ENCODE measurements at regions not wholly inside any gene's neighbourhood (a gene's known extent, or its start where the extent isn't known, plus 50 kb on each side); places are given as distances from the start of the nearest gene placed in this dataset.
A peak's percentile ranks its signal among the peaks of the same experiment; 100 is the strongest.
"Not testable (repeated sequence)": the region's sequence is repeated elsewhere in the genome, so short reads cannot be mapped to it uniquely, and the experiment has no call there.

DNA sequence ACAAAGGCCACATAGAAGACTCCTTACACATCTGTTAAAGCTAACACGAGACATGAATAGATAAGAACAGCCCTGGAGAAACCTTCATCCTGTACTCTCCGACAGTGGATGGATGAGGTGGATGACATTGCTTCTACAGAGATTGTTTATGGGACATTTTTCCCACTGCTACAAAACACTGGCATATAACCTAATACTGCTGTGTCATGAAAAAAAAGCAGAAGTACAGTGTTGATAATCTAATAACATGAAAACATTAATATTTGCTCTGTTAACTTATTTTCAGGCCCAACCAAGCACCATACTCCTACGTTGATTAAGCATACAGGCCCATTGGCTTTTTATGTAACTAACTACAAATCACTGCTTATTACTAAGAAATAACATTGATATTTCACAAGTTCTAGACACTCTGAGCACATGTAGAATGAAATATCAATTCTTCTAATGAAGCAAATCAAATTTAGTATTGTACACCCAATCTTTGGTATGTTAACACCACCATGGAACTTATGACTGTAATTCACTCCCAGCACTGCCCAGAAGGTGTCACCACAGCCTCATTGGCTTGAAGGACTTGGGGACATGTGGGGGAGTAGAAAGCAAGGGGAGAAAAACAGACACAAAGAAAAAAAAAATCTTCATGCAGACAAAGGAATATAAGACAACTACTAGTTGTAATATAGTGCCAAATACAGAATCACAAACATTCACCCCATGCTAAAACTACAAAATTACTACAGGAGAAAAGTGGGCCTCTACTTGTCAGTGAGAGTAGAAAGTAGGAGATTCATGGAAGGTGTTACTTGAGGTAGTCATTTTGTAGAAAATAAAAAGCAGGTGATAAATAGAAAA is 330.0 kb upstream of the PMFBP1 start:
- peak; percentile 0 for DNase-seq

- no peak for DNase-seq
These were observed 328.6 kb upstream of the PMFBP1 start for GRCh38 chr16:72500545-72500944.

DNA sequence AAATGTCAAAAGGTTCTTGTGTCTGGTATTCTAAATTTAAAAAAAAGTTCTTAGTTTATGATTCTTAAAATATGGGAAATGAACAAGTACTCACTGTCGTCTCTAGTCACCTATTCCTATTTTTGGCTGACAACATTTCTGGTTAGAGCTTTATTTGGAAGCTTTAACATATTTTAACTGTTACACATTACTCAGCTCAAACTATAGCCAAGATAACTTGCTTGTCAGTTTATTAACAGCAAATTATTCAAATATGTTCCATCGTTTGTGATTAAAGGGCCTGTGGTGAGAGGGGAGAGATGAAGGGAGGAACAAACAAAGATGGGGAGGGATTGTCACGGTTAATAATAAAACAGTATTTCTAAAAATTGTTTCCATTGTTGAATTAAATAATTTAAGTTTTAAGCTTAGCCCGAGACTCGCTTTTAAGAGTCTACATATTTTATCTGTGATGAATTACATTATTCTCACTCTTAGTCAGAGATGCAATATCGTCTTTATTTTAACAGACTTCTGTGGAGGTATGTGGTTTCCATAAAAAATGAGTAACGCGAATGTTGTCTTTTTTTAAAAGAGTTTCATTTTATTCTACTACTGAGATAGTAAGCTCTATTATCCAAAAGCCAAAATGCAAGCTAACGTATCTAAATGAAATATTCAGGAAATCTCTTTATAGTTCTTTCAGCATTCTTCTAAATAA is 321.9 kb upstream of the PMFBP1 start:
- DNase-seq: no peak

DNA sequence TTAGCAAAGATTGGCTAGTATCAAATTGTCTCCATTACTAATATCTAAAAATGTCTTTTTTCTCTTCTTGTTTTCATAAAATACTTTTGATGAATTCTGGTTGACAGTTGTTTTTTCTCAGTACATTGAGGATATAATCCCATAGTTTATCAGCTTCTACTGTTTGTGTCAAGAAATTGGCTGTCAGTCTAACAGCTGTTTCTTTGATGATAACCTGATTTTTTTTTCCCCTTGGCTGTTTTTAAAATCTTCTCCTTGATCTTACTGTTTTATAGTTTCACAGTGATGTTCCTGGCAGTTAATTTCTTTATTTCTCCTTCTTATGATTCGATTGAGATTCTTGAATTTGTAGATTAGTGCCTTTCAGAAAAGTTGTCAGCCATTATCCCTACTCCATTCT is 315.3 kb upstream of the PMFBP1 start:
- no peak for DNase-seq

- no peak for DNase-seq
These were observed 310.7 kb upstream of the PMFBP1 start for GRCh38 chr16:72482695-72483094.

GRCh38 chr16:72481419-72481818 is 309.5 kb upstream of the PMFBP1 start:
- no peak for DNase-seq

- no peak for DNase-seq
These were observed 309.0 kb upstream of the PMFBP1 start for GRCh38 chr16:72480911-72481310.

DNA sequence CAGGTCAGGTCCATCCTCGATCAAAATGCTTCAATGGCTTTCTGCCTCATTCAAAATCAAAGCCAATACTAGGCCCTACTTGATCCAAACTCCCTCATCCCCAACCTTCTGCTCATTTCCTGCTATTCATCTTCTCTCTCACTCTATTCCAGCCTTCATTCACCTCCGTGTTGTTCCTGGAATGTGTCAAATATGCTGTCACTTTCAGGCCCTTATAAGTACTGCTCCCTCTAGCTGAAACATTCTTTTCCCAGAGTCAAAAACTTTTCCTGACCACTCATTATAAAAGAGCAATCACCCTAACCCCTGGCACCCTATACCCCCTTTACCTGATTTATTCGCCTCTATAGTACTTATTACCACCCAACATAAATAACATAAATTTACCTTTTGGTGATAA is 303.7 kb upstream of the PMFBP1 start:
- no peak for DNase-seq

GRCh38 chr16:72474501-72475123 is 302.7 kb upstream of the PMFBP1 start:
- no peak for DNase-seq

- DNase-seq: no peak
These were observed 301.7 kb upstream of the PMFBP1 start for GRCh38 chr16:72473631-72474030.

GRCh38 chr16:72471317-72471924 is 299.5 kb upstream of the PMFBP1 start:
- DNase-seq: no peak

DNA sequence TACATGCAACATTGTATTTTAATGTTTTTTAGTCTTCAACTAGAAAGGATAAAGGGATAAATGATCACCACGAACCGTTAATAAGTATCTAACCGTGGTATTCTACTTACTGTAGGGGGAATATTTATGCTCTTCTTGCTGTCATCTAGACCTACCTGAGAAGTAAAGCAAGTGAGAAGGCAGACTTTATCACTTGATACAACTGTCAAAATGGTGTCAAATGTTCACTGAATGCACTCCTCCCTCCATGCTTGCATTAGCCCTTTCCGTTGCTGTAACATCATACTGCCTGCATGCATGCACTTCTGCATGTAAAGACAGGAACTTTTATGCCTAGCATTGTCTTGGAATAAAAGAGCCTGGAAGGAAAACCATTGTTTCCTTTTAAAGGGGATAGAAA is 298.6 kb upstream of the PMFBP1 start:
- no peak for DNase-seq

DNA sequence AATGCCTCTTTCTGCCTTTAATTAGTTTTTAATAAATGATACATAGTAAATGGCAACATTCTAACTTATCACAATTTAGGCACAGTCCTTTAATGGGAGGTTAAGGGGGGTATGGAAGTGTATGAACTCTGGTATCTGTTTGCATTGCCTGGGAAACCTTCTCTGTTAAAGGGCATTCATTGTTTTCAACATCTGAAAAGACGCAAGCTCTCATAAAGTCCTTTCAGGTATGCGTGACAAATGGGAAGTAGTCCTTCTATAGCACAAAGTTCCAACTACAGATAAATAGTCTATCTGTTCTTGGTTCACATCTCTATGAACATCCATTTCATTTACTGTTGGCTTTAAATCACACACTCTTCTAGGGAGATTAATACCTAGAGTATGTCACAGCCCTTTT is 298.0 kb upstream of the PMFBP1 start:
- DNase-seq: no peak

GRCh38 chr16:72468582-72468981 is 296.6 kb upstream of the PMFBP1 start:
- no peak for DNase-seq

GRCh38 chr16:72467157-72467759 is 295.3 kb upstream of the PMFBP1 start:
- no peak for DNase-seq

DNA sequence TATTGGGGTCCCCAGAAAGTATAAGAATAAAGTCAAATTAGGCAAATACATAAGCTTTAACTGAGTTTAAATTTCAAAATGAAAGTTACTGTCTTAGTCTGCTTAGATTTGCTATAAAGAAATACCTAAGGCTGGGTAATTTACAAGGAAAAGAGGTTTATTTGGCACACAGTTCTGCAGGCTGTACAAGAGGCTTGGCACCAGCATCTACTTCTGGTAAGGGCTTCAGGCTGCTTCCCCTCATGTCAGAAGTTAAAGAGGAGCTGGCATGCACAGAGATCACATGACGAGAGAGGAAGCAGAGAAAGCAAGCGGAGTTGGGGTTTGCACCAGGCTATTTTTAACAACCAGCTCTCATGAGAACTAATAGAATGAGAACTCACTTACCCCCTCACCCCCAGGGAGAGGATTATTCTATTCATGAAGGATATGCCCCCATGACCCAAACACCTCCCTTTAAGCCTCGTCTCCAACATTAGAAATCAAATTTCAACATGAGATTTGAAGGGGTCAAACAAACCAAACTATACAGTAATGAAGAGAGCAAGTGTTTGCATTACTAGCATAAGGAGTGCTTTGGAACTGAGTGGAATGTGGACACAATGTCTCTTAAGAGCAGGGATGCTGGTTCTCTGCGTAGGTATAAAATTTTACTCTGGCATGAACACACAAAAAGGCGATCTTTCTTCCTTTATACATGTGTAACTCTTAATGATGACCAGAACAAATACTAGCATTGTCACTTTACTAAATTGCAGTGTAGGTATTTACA is 292.8 kb upstream of the PMFBP1 start:
- DNase-seq: no peak

DNA sequence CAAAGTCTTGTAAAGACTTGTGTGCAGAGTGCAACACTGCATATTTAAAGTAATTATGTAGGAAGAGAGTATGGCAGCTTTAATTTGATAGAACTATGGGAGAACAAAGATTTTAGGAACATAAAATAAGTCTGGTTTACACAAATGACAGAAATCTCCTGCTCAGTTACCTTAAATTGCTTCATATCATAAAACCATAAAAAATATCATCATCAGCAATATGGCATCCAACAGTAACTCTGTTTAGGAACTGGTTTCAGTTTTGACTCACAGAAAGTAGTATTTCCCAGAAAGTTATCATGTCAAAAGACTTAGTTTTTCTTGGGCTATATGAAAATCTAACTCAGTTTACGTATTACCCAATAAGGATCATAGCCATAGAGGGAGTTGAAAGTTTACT is 292.1 kb upstream of the PMFBP1 start:
- no peak for DNase-seq

- no peak for DNase-seq
These were observed 286.1 kb upstream of the PMFBP1 start for GRCh38 chr16:72458035-72458434.

DNA sequence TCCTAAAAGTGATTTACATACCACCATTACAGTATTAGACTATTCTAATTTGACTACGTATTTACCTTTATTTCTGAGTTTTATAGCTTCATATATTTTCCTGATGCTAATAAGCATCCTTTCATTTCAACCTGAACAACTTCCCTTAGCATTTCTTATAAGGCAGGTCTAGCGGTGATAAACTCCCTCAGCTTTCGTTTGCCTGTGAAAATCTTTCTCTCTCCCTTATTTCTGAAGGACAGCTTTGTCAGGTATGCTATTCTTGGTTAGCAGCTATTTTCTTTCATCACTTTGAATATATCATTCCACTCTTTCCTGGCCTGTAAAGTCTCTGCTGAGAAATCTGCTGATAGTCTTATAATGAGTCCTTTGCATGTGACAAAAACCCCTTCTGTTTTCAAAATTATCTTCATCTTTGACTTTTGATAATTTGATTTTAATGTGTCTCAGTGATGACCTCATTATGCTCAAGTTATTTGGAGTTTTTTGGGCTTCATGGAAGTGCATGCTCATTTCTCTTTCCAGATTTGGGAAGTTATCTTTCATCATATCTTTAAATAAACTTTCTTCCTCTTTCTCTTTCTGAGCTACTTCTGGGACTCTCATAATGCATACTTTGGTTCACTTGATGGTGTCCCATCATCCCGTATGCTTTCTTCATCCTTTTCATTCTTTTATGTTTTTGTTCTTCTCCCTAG is 285.4 kb upstream of the PMFBP1 start:
- no peak for DNase-seq

GRCh38 chr16:72455743-72456659 is 284.0 kb upstream of the PMFBP1 start:
- no peak for DNase-seq

- DNase-seq: not testable (repeated sequence)
These were observed 281.9 kb upstream of the PMFBP1 start for GRCh38 chr16:72453856-72454255.

All from GDM1 (cell line).